RWPE2 (cell line): ENCODE measurements at regions not wholly inside any gene's neighbourhood (a gene's known extent, or its start where the extent isn't known, plus 50 kb on each side); places are given as distances from the start of the nearest gene placed in this dataset.

Source experiments
- ATAC-seq: fragments of 200-7000 bp; cut with Tn5 transposase; 3 replicates; pipeline ENCODE4 v1.9.1; 2021; ENCODE audit warnings: low read depth
- DNase-seq: peaks from one replicate; pipeline ENCODE4 v3.0.0-alpha.2; 2020; ENCODE audit warnings: low spot score
- H3K27ac ChIP-seq: fragments of 450-650 bp; 2 replicates; pipeline ENCODE4 v1.5.1; 2017; ENCODE audit warnings: mild to moderate bottlenecking; ENCODE audit not compliant: poor library complexity, severe bottlenecking
- H3K27me3 ChIP-seq: fragments of 250-450 bp; sonication (Bioruptor Pico); 2 replicates; pipeline ENCODE4 v1.5.1; 2021; ENCODE audit warnings: mild to moderate bottlenecking, moderate library complexity; ENCODE audit not compliant: insufficient read depth, poor library complexity, severe bottlenecking
- H3K36me3 ChIP-seq: fragments of 250-450 bp; sonication (Bioruptor Pico); 2 replicates; pipeline ENCODE4 v1.5.1; 2020; ENCODE audit warnings: low read depth, mild to moderate bottlenecking, moderate library complexity
- H3K4me1 ChIP-seq: fragments of 250-450 bp; sonication (Bioruptor Pico); 2 replicates; pipeline ENCODE4 v1.5.1; 2021; ENCODE audit warnings: mild to moderate bottlenecking, moderate library complexity; ENCODE audit not compliant: insufficient read depth, poor library complexity, severe bottlenecking
- H3K4me3 ChIP-seq: fragments of 250-450 bp; sonication (Bioruptor Pico); 2 replicates; pipeline ENCODE4 v1.5.1; 2021; ENCODE audit warnings: mild to moderate bottlenecking, moderate library complexity; ENCODE audit not compliant: severe bottlenecking
- H3K9me3 ChIP-seq: fragments of 250-450 bp; sonication (Bioruptor Pico); 2 replicates; pipeline ENCODE4 v1.5.1; 2021; ENCODE audit warnings: mild to moderate bottlenecking, moderate library complexity; ENCODE audit not compliant: severe bottlenecking
- CTCF ChIP-seq: fragments of 450-650 bp; IDR thresholded peaks from one replicate; pipeline ENCODE4 v1.5.1; 2017; ENCODE audit warnings: mild to moderate bottlenecking, moderate library complexity; ENCODE audit not compliant: poor library complexity, severe bottlenecking

- no peak for DNase-seq
- Histone ChIP-seq H3K4me1 (no peaks in the 10 kb centered on the region), H3K4me3 (no peak overlapping the region), H3K27me3 (no peaks in the 10 kb centered on the region), H3K9me3 (no peaks in the 10 kb centered on the region), H3K27ac (no peak overlapping the region), H3K36me3 (no peaks in the 10 kb centered on the region)
- ATAC-seq = no peak
- TF ChIP-seq CTCF = no peak
Observed at GRCh38 chr18:24985586-24985985, 366.4 kb downstream of the ZNF521 start.

- Histone ChIP-seq H3K27me3 (no peaks in the 10 kb centered on the region), H3K9me3 (no peaks in the 10 kb centered on the region), H3K4me3 (no peak overlapping the region), H3K36me3 (no peaks in the 10 kb centered on the region), H3K27ac (no peak overlapping the region), H3K4me1 (no peaks in the 10 kb centered on the region)
- DNase-seq (no peak), ATAC-seq (no peak)
- no peak for TF ChIP-seq CTCF
Observed at GRCh38 chr18:24986666-24987302, 365.2 kb downstream of the ZNF521 start.

GRCh38 chr18:24987303-24988252, 364.4 kb downstream of the ZNF521 start:
- no peaks in the 10 kb centered on the region for H3K27me3 ChIP-seq
- no peak overlapping the region for H3K4me3 ChIP-seq
- no peaks in the 10 kb centered on the region for H3K9me3 ChIP-seq
- no peaks in the 10 kb centered on the region for H3K36me3 ChIP-seq
- no peak for TF ChIP-seq CTCF
- DNase-seq = no peak
- no peak for ATAC-seq
- H3K27ac ChIP-seq = no peak overlapping the region
- no peaks in the 10 kb centered on the region for H3K4me1 ChIP-seq

GRCh38 chr18:24988253-24988840, 363.6 kb downstream of the ZNF521 start:
- Histone ChIP-seq H3K27me3 (no peaks in the 10 kb centered on the region), H3K36me3 (no peaks in the 10 kb centered on the region), H3K27ac (no peak overlapping the region), H3K4me3 (no peak overlapping the region), H3K4me1 (no peaks in the 10 kb centered on the region), H3K9me3 (no peaks in the 10 kb centered on the region)
- TF ChIP-seq CTCF = no peak
- no peak for ATAC-seq
- no peak for DNase-seq
